COLO668 (cell line): ENCODE measurements at regions not wholly inside any gene's neighbourhood (a gene's known extent, or its start where the extent isn't known, plus 50 kb on each side); places are given as distances from the start of the nearest gene placed in this dataset.
A peak's percentile ranks its signal among the peaks of the same experiment; 100 is the strongest.

Experiments used
- DNase-seq: peaks from one replicate; lab custom pipeline; 2025; ENCODE audit not compliant: unreplicated experiment; lab: John Stamatoyannopoulos, UW

GRCh38 chr3:194738254-194739093 lies 52.8 kb downstream of the FAM43A start:
- no peak for DNase-seq

- no peak for DNase-seq
Observed at GRCh38 chr3:194739498-194740284, 54.0 kb downstream of the FAM43A start.

GRCh38 chr3:194740859-194741491 lies 55.3 kb downstream of the FAM43A start:
- DNase-seq = no peak

GRCh38 chr3:194741916-194742315 lies 56.2 kb downstream of the FAM43A start:
- DNase-seq = no peak

- DNase-seq = no peak
Observed at GRCh38 chr3:194744826-194745225, 59.1 kb downstream of the FAM43A start.

- no peak for DNase-seq
Observed at GRCh38 chr3:194745422-194746184, 59.9 kb downstream of the FAM43A start.

GRCh38 chr3:194748225-194748624 lies 62.5 kb downstream of the FAM43A start:
- DNase-seq = no peak

GRCh38 chr3:194749631-194750490 lies 64.2 kb downstream of the FAM43A start:
- DNase-seq = peak; percentile 23

- no peak for DNase-seq
Observed at GRCh38 chr3:194750491-194750828, 64.8 kb downstream of the FAM43A start.

GRCh38 chr3:194755671-194756459 lies 70.2 kb downstream of the FAM43A start:
- DNase-seq = no peak

- DNase-seq = peak; percentile 70
Observed at GRCh38 chr3:194756460-194756779, 70.7 kb downstream of the FAM43A start.

GRCh38 chr3:194756791-194757325 lies 71.2 kb downstream of the FAM43A start:
- DNase-seq = no peak

GRCh38 chr3:194757647-194758061 lies 72.0 kb downstream of the FAM43A start:
- DNase-seq = no peak

- DNase-seq = no peak
Observed at GRCh38 chr3:194758716-194759115, 73.0 kb downstream of the FAM43A start.

GRCh38 chr3:194760494-194761137 lies 74.9 kb downstream of the FAM43A start:
- DNase-seq = no peak

GRCh38 chr3:194761384-194761783 lies 75.7 kb downstream of the FAM43A start:
- DNase-seq = peak; percentile 60

- DNase-seq = no peak
Observed at GRCh38 chr3:194766845-194767244, 81.2 kb downstream of the FAM43A start.

GRCh38 chr3:194767446-194768207 lies 81.9 kb downstream of the FAM43A start:
- DNase-seq = no peak
